AG09309 (cell line): ENCODE measurements at regions not wholly inside any gene's neighbourhood (a gene's known extent, or its start where the extent isn't known, plus 50 kb on each side); places are given as distances from the start of the nearest gene placed in this dataset.

Experiments used
- DNase-seq: peaks from one replicate; pipeline ENCODE4 v3.0.0-alpha.2; 2010; ENCODE audit warnings: low read depth
- H3K4me3 ChIP-seq: 2 replicates; pipeline ENCODE4 v1.5.1; 2011; ENCODE audit warnings: mild to moderate bottlenecking, low read depth, low read length, moderate library complexity; ENCODE audit not compliant: control insufficient read depth
- CTCF ChIP-seq: IDR thresholded peaks from 2 replicates; pipeline ENCODE4 v1.5.1; 2011; ENCODE audit warnings: mild to moderate bottlenecking, low read depth, low read length, inconsistent platforms; ENCODE audit not compliant: insufficient read depth, control insufficient read depth; ENCODE audit errors: missing control alignments

DNA sequence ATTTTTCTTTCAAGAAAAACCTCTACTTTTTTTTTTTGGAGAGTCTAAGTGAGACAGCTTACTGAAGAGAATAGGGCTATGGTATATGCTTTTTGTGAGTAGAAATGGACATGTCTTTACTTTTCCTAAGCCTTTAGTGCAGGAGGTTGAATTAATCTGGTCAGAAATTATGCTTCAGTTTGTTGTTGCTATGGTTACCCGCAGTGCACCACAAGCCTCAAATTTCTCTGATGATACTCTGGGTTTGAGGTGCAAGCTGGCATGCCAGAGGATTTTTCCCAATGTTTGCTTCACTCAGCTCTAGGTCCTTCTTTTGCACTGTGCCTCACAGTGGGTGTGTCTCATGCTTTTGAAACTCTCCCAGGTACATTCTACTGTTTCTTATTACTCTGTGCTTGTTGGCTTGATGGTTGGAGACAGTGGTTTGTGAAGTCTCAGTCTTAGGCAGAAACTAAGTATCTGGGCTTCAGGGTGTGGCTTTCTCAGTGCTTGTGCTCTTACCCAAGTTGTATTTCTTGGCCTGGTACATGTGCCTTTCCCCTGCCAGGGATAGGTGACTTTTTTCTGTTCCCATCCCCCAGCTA, 278.3 kb downstream of the RBM43 start:
- H3K4me3 ChIP-seq, result no peak overlapping the region
- no peak for TF ChIP-seq CTCF
- DNase-seq, result no peak

- no peak for TF ChIP-seq CTCF
- DNase-seq, result no peak
- no peak overlapping the region for H3K4me3 ChIP-seq
Measured at GRCh38 chr2:150981826-150982225, 279.8 kb downstream of the RBM43 start.

GRCh38 chr2:150978053-150978452, 283.6 kb downstream of the RBM43 start:
- TF ChIP-seq CTCF, result no peak
- no peak overlapping the region for H3K4me3 ChIP-seq
- DNase-seq, result no peak

GRCh38 chr2:150977296-150977695, 284.4 kb downstream of the RBM43 start:
- DNase-seq, result no peak
- H3K4me3 ChIP-seq, result no peak overlapping the region
- TF ChIP-seq CTCF, result no peak

DNA sequence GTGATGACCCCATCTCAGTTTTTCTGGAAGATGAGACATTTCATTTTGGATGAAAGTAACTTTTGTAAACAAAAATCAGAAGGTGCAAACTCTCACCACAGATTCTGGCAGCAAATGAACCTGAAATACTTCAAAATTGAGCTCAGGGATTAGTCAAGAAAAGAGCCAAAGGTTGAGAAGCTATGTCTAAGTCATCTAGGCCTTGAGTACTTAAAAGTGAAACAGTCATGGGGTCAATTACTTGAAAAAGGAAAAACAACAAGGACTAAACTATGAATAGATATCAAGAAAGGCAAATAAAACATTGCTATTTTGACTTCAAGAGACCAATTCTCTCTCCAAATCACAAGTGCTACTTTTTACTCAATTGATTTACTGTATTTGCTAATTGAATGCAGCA, 285.1 kb downstream of the RBM43 start:
- no peak for TF ChIP-seq CTCF
- no peak for DNase-seq
- no peak overlapping the region for H3K4me3 ChIP-seq

DNA sequence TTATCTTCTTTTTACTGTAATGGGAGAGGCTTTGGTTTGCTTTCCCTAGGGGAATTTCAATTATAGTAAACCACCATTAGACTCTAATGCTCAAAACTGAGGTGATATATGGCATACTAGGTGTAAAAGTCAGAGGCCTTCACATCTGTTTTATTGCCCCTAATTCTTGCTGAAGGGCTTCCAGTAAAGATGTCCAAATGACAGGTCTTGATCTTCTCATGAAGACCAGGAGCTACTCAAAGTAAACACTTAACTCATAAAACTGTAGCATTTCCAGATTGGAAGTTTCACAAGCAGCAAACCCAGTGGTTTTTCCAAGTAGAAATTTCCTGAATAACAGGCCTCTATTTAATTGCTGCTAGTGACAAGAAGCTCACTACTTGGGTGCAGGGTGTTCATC, 286.8 kb downstream of the RBM43 start:
- no peak overlapping the region for H3K4me3 ChIP-seq
- DNase-seq, result no peak
- no peak for TF ChIP-seq CTCF

DNA sequence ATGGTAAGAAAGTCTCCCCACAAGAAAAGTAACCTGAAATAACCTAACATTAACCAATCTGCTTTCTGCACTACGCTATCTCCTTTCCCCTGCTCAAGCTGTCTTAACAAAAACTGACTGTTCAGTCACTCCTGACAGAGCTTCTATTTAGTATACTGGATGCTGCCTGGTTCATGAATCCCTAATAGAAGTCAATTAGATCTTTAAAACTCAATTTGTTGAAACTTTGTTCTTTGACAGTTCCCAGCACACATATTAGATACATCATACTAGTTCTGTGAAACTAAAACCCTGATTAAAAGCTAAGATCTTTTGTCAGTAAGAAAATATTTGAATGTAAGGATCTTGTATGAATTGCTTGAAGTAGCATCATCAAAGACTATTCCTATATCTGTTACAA, 287.4 kb downstream of the RBM43 start:
- DNase-seq, result no peak
- TF ChIP-seq CTCF, result no peak
- H3K4me3 ChIP-seq, result no peak overlapping the region
